ENCODE measurements at regions not wholly inside any gene's neighbourhood (a gene's known extent, or its start where the extent isn't known, plus 50 kb on each side); places are given as distances from the start of the nearest gene placed in this dataset.

DNA sequence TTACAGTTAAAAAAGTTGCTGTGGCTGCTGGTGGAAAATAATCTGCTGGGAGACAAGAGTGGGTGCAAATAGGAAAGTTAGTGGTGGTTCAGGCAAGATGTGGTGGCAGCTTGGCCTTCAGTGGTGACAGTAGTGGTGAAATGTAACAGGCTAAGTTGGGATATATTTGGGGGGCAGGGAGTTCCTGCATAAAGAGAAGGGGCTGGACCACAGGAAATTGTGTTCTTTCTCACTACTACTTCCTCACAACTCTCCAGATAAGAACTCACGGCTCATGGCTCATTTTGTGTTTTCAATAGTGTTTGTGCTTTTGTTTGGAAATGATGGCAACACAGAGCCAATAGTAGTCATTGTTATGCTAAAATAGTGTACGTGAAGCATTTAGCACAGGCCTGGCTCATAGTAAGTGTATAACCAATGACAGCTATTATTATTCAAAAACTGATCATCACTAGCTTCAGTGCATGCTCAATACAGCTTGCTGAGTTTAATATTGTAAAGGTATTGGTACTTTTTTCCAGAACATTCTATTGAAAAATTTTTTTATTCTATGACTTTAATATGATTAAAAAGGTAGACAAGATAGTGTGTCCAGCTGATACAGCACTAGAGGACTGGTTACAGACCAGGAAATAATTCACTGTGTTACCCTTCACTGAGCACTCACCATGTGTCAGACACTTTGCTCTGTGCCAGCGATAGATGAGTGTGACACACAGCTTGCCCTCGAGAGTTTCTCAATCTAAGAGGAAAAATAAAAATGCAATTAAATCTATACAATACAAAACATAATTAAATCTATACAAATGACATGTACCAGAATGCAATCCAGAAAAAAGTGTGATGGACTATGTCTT, 209.8 kb downstream of the POU4F1 start:
- H3K27me3 ChIP-seq (ENCODE audit: control insufficient read depth, insufficient read depth, low read length): no peaks in the 10 kb centered on the region
- H3K9ac ChIP-seq (ENCODE audit: low read length): no peak overlapping the region
- no peaks in the 10 kb centered on the region for H3K9me3 ChIP-seq (ENCODE audit: control insufficient read depth, low read depth, low read length)
- H3K4me1 ChIP-seq (ENCODE audit: control insufficient read depth, low read depth, low read length): peaks cover 4% of the 10 kb centered on the region
- no peak overlapping the region for H3K27ac ChIP-seq (ENCODE audit: low read length)
- no peaks in the 10 kb centered on the region for H3K36me3 ChIP-seq (ENCODE audit: control insufficient read depth, low read depth, low read length)
- no peak overlapping the region for H3K4me3 ChIP-seq (ENCODE audit: low read length)

DNA sequence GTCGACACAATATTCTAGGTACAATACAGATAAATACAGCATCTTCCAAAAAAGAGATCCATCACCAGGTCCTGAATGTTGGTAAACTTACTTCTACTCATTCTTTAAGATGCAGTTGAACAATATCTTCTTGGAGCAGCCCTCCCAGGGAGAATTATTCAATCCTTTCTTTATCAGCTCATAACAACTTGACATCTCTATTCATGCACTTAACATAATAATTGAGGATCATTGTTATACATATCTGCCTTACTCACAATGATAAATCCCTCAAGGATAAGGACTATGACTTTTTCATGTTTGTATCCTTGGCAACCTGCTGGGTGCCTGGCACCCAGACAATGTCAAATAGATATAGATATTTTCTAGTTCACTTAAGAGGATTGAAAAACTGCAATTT, 219.5 kb downstream of the POU4F1 start:
- no peak overlapping the region for H3K27ac ChIP-seq (ENCODE audit: low read length)
- H3K4me3 ChIP-seq (ENCODE audit: low read length): no peak overlapping the region
- H3K27me3 ChIP-seq (ENCODE audit: control insufficient read depth, insufficient read depth, low read length): no peaks in the 10 kb centered on the region
- no peak overlapping the region for H3K9ac ChIP-seq (ENCODE audit: low read length)
- H3K36me3 ChIP-seq (ENCODE audit: control insufficient read depth, low read depth, low read length): no peaks in the 10 kb centered on the region
- H3K9me3 ChIP-seq (ENCODE audit: control insufficient read depth, low read depth, low read length): no peaks in the 10 kb centered on the region
- peaks cover 18% of the 10 kb centered on the region for H3K4me1 ChIP-seq (ENCODE audit: control insufficient read depth, low read depth, low read length)

DNA sequence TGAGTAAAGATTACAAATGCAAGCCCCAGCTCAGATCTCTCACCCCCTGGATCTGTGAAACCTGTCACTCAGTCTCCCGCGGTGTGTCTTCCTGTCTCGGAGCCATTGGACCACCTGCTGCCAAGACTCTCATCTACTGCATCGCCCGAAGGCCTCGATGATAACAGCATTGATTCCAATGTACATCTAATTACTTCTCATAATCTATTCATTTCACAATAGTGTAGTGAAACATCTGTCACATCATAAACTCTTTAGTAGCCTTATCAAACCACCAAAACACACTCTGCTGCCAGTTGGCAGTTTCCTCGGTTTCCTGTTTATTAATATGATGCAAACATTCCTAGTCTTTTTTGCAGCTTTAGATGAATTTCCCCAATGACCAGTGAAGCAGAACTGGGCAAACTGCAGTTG, 220.3 kb downstream of the POU4F1 start:
- H3K9ac ChIP-seq (ENCODE audit: low read length): no peak overlapping the region
- H3K4me1 ChIP-seq (ENCODE audit: control insufficient read depth, low read depth, low read length): peaks cover 18% of the 10 kb centered on the region

DNA sequence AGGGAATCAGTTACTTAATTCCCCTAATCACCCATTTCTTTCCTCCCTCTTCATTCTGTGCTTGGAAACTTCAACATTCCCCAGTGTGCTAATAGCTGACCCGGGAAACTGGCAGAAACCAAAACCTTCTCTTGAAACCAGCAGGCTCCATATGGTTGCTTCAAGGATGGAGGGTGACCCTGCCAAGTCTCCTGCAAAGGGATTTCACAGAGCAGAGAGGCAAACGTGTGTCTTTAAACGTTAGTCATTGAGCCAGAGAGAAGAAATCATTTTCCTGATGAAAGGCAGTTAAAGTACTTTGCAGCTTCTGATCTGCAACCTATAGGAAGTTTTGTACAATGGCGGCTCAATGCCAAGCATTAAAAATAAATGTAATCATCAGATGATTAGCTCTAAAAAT, 220.9 kb downstream of the POU4F1 start:
- no peak overlapping the region for H3K27ac ChIP-seq (ENCODE audit: low read length)
- H3K4me1 ChIP-seq (ENCODE audit: control insufficient read depth, low read depth, low read length): peaks cover 18% of the 10 kb centered on the region
- H3K9ac ChIP-seq (ENCODE audit: low read length): no peak overlapping the region
- no peak overlapping the region for H3K4me3 ChIP-seq (ENCODE audit: low read length)
- H3K27me3 ChIP-seq (ENCODE audit: control insufficient read depth, insufficient read depth, low read length): no peaks in the 10 kb centered on the region
- H3K36me3 ChIP-seq (ENCODE audit: control insufficient read depth, low read depth, low read length): no peaks in the 10 kb centered on the region
- no peaks in the 10 kb centered on the region for H3K9me3 ChIP-seq (ENCODE audit: control insufficient read depth, low read depth, low read length)

More for the DNA sequence above, 220.3 kb downstream of the POU4F1 start:
- no peaks in the 10 kb centered on the region for H3K9me3 ChIP-seq (ENCODE audit: control insufficient read depth, low read depth, low read length)
- no peaks in the 10 kb centered on the region for H3K36me3 ChIP-seq (ENCODE audit: control insufficient read depth, low read depth, low read length)
- no peak overlapping the region for H3K4me3 ChIP-seq (ENCODE audit: low read length)
- no peak overlapping the region for H3K27ac ChIP-seq (ENCODE audit: low read length)
- no peaks in the 10 kb centered on the region for H3K27me3 ChIP-seq (ENCODE audit: control insufficient read depth, insufficient read depth, low read length)

DNA sequence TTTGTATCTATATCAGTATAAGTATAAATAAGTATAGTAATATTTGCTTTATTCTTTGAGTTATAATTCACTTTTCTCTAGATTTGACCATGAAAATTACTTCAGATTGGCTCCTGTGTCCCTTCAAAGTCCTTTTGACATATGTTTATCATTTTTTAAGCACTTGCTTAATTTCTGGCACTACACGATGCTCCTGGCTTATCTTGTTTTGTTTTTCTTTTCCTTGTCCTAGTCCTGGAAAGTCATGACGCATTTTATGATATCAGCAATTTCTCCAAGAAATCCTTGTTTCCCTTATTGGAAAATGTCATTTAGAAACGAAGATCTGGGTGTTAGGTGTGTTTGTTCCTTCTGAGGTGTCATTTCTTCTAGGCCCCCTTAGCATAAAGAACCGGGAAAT, 226.5 kb downstream of the POU4F1 start:
- no peak overlapping the region for H3K4me3 ChIP-seq (ENCODE audit: low read length)
- H3K36me3 ChIP-seq (ENCODE audit: control insufficient read depth, low read depth, low read length): no peaks in the 10 kb centered on the region
- H3K9ac ChIP-seq (ENCODE audit: low read length): no peak overlapping the region
- no peaks in the 10 kb centered on the region for H3K27me3 ChIP-seq (ENCODE audit: control insufficient read depth, insufficient read depth, low read length)
- no peaks in the 10 kb centered on the region for H3K4me1 ChIP-seq (ENCODE audit: control insufficient read depth, low read depth, low read length)
- no peak overlapping the region for H3K27ac ChIP-seq (ENCODE audit: low read length)
- H3K9me3 ChIP-seq (ENCODE audit: control insufficient read depth, low read depth, low read length): no peaks in the 10 kb centered on the region

DNA sequence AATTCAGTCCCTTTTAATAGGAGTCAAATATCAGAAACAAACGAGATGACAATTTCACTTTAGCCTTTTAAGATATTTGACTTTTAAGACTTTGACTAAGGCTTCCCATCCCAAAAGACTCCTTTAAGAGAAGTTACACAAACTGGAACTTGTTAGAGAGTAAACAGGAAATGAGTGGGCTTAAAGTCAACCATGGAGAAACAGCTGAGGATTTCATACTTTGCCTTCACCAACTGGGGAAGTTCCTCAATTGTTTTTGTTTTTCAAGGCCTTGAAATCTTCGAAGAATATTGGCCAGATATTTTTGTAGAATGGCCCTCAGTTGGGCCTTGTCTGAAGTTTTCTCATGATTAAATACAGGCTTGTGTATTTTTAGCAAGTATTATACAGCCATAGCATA, 227.3 kb downstream of the POU4F1 start:
- no peak overlapping the region for H3K4me3 ChIP-seq (ENCODE audit: low read length)
- no peak overlapping the region for H3K27ac ChIP-seq (ENCODE audit: low read length)

DNA sequence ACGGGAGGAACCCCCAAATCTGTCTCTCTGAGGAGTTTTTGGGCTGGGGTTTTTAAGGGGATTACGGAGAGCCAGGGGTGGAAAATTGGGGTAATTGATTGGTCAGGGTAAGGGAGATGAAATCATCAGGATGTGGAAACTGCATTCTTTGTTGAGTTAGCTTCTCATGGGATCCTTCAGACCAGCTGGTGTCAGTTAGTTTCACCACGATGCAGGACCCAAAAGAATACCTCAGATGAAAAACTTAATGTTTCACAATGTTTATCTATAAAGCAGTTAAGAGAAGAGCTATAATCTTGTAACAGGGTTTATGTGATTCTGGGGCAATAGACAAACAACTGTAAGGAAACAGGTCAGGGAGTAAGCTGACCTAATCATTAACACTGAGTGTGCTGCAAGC, 230.8 kb downstream of the POU4F1 start:
- no peaks in the 10 kb centered on the region for H3K27me3 ChIP-seq (ENCODE audit: control insufficient read depth, insufficient read depth, low read length)
- H3K9ac ChIP-seq (ENCODE audit: low read length): no peak overlapping the region
- H3K4me3 ChIP-seq (ENCODE audit: low read length): no peak overlapping the region
- H3K4me1 ChIP-seq (ENCODE audit: control insufficient read depth, low read depth, low read length): no peaks in the 10 kb centered on the region
- H3K27ac ChIP-seq (ENCODE audit: low read length): no peak overlapping the region
- H3K9me3 ChIP-seq (ENCODE audit: control insufficient read depth, low read depth, low read length): no peaks in the 10 kb centered on the region
- no peaks in the 10 kb centered on the region for H3K36me3 ChIP-seq (ENCODE audit: control insufficient read depth, low read depth, low read length)

More for the DNA sequence above, 227.3 kb downstream of the POU4F1 start:
- H3K4me1 ChIP-seq (ENCODE audit: control insufficient read depth, low read depth, low read length): no peaks in the 10 kb centered on the region
- H3K27me3 ChIP-seq (ENCODE audit: control insufficient read depth, insufficient read depth, low read length): no peaks in the 10 kb centered on the region
- no peak overlapping the region for H3K9ac ChIP-seq (ENCODE audit: low read length)
- no peaks in the 10 kb centered on the region for H3K36me3 ChIP-seq (ENCODE audit: control insufficient read depth, low read depth, low read length)
- H3K9me3 ChIP-seq (ENCODE audit: control insufficient read depth, low read depth, low read length): no peaks in the 10 kb centered on the region

DNA sequence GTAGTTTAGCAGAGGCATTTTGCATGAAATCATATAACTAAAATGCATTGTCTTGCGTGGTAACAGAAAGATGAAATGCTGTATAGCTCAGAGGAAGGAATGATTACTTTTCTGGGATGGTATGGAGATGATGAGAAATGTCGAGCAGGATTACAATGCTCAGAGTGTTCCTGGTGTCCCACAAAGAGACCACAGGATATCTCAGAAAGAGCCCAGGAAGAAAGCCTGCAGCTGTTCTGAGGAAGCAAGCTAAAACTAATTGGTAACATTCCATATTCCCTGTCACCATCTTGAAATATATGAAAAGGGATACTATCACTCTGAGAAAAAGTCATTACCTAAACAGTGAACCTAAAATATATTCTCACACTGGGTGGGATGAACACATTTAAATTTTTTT, 233.1 kb downstream of the POU4F1 start:
- no peak overlapping the region for H3K27ac ChIP-seq (ENCODE audit: low read length)
- H3K9ac ChIP-seq (ENCODE audit: low read length): no peak overlapping the region
- no peaks in the 10 kb centered on the region for H3K9me3 ChIP-seq (ENCODE audit: control insufficient read depth, low read depth, low read length)
- no peak overlapping the region for H3K4me3 ChIP-seq (ENCODE audit: low read length)
- H3K27me3 ChIP-seq (ENCODE audit: control insufficient read depth, insufficient read depth, low read length): no peaks in the 10 kb centered on the region
- no peaks in the 10 kb centered on the region for H3K4me1 ChIP-seq (ENCODE audit: control insufficient read depth, low read depth, low read length)
- no peaks in the 10 kb centered on the region for H3K36me3 ChIP-seq (ENCODE audit: control insufficient read depth, low read depth, low read length)

DNA sequence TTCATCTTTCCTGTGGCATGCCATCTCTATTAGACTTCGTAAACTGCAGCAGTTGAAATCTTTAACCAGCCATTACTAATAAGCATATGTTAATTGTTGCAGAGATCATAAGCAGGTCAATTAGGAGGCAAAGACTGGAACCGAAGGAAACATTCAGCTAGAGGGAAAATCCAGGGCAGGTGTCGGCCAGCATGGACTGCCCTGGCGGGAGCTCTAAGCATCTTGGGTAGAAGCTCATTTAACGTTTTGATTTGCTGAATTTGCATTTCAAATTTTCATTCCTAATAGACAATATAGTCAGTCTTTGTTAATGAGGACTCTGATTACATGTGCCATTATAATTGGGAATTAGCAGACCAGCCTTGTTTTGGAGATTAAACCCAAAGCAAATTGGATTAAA, 238.6 kb downstream of the POU4F1 start:
- Histone ChIP-seq H3K4me1 (ENCODE audit: control insufficient read depth, low read depth, low read length) (no peaks in the 10 kb centered on the region), H3K36me3 (ENCODE audit: control insufficient read depth, low read depth, low read length) (no peaks in the 10 kb centered on the region), H3K9me3 (ENCODE audit: control insufficient read depth, low read depth, low read length) (no peaks in the 10 kb centered on the region), H3K27ac (ENCODE audit: low read length) (no peak overlapping the region), H3K27me3 (ENCODE audit: control insufficient read depth, insufficient read depth, low read length) (no peaks in the 10 kb centered on the region), H3K9ac (ENCODE audit: low read length) (no peak overlapping the region), H3K4me3 (ENCODE audit: low read length) (no peak overlapping the region)

DNA sequence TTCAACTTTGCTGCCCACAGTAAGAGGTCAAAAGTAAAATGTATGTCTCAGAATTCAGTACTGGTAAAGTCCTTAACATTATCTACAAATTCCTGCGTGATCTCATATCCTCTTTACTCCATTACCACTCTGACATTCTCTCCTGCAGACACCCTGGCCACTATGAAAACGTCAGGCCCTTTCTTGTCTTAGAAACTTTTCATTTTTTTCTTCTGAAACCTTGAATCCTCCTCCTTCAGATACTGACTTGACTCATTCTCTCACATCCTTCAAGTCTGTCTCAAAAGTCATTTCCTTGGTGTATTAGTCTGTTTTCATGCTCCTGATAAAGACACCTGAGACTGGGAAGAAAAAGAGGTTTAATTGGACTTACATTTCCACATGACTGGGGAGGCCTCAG, 262.3 kb downstream of the POU4F1 start:
- Histone ChIP-seq H3K27ac (ENCODE audit: low read length) (no peak overlapping the region), H3K9ac (ENCODE audit: low read length) (no peak overlapping the region), H3K9me3 (ENCODE audit: control insufficient read depth, low read depth, low read length) (no peaks in the 10 kb centered on the region)

DNA sequence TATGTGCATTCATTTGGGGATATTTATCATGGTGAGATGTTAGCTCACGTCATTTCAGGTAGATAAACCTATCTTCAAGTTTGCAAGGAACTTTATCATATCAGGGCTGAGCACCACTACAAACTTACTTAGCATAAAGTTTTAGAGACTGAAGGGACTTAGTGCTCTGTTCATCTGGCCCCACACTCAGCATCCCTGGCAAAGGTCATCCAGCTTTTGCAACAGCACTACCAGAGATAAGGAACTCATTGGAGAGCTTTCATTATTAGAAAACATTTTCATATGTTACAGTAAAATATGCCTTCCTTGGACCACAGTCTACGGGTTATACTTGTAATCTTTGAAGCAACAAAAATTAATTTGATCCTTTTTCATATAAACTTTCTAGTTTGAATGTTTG, 263.4 kb downstream of the POU4F1 start:
- Histone ChIP-seq H3K4me1 (ENCODE audit: control insufficient read depth, low read depth, low read length) (no peaks in the 10 kb centered on the region), H3K9ac (ENCODE audit: low read length) (no peak overlapping the region), H3K4me3 (ENCODE audit: low read length) (no peak overlapping the region), H3K9me3 (ENCODE audit: control insufficient read depth, low read depth, low read length) (no peaks in the 10 kb centered on the region), H3K27ac (ENCODE audit: low read length) (no peak overlapping the region), H3K36me3 (ENCODE audit: control insufficient read depth, low read depth, low read length) (no peaks in the 10 kb centered on the region), H3K27me3 (ENCODE audit: control insufficient read depth, insufficient read depth, low read length) (no peaks in the 10 kb centered on the region)

More for the DNA sequence above, 262.3 kb downstream of the POU4F1 start:
- Histone ChIP-seq H3K27me3 (ENCODE audit: control insufficient read depth, insufficient read depth, low read length) (no peaks in the 10 kb centered on the region), H3K36me3 (ENCODE audit: control insufficient read depth, low read depth, low read length) (no peaks in the 10 kb centered on the region), H3K4me3 (ENCODE audit: low read length) (no peak overlapping the region), H3K4me1 (ENCODE audit: control insufficient read depth, low read depth, low read length) (no peaks in the 10 kb centered on the region)

DNA sequence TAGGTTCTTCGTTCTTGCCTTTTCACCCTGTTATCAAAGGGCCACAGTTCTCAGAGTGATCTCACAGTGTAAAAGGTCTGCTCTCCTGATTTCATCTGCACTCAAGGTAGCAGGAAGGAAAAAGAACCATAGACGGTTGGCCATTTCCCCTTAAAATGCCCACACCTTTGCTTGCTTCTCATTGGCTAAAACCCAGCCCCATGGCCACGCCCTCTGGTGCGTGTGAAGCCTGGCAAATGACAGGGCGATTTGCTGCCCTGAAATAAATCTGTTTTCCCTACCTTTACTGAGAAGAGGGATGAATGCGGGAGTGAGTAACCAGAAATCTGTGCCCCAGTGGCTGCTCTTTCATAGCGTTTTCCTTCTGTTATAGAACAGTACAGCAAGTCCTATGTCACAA, 269.3 kb downstream of the POU4F1 start:
- H3K4me1 ChIP-seq (ENCODE audit: control insufficient read depth, low read depth, low read length): no peaks in the 10 kb centered on the region
- no peak overlapping the region for H3K27ac ChIP-seq (ENCODE audit: low read length)
- H3K4me3 ChIP-seq (ENCODE audit: low read length): no peak overlapping the region
- H3K27me3 ChIP-seq (ENCODE audit: control insufficient read depth, insufficient read depth, low read length): no peaks in the 10 kb centered on the region
- no peaks in the 10 kb centered on the region for H3K9me3 ChIP-seq (ENCODE audit: control insufficient read depth, low read depth, low read length)
- no peak overlapping the region for H3K9ac ChIP-seq (ENCODE audit: low read length)
- H3K36me3 ChIP-seq (ENCODE audit: control insufficient read depth, low read depth, low read length): no peaks in the 10 kb centered on the region
